ENCODE measurements at regions not wholly inside any gene's neighbourhood (a gene's known extent, or its start where the extent isn't known, plus 50 kb on each side); places are given as distances from the start of the nearest gene placed in this dataset.

- Histone ChIP-seq H3K9me3 (ENCODE audit: control insufficient read depth, insufficient read depth, low read depth, low read length) (no peaks in the 10 kb centered on the region), H3K4me1 (ENCODE audit: control insufficient read depth, insufficient read depth, low read length) (peaks cover 2% of the 10 kb centered on the region), H3K4me3 (ENCODE audit: low read depth, low read length) (no peak overlapping the region), H3K36me3 (ENCODE audit: control insufficient read depth in 2 of 2, insufficient read depth in 1 of 2, low read length in 2 of 2) (no peaks in the 10 kb centered on the region), H3K27ac (ENCODE audit: extremely low read depth, low read depth, low read length) (no peak overlapping the region)
- TF ChIP-seq SP3 (tag by site-specific recombination; IDR thresholded peaks at IDR 0.05) (no peak), ZNF777 (tag by site-specific recombination; IDR thresholded peaks at IDR 0.05; ENCODE audit: borderline replicate concordance) (no peak), ZNF138 (tag by site-specific recombination; IDR thresholded peaks at IDR 0.05; ENCODE audit: borderline replicate concordance) (no peak), ZSCAN23 (tag by site-specific recombination; IDR thresholded peaks at IDR 0.05) (no peak), BCL11A (tag by site-specific recombination; IDR thresholded peaks at IDR 0.05; ENCODE audit: low read depth) (no peak), ZNF571 (tag by site-specific recombination; IDR thresholded peaks at IDR 0.05) (no peak), ZNF580 (tag by site-specific recombination; IDR thresholded peaks at IDR 0.05) (no peak), ZBTB49 (tag by site-specific recombination; IDR thresholded peaks at IDR 0.05; ENCODE audit: low read depth) (no peak), ZNF274 (IDR thresholded peaks at IDR 0.05; ENCODE audit: low read length) (no peak), ZNF274 (tag by site-specific recombination; IDR thresholded peaks at IDR 0.05; ENCODE audit: borderline replicate concordance) (no peak), ZNF561 (tag by site-specific recombination; IDR thresholded peaks at IDR 0.05; ENCODE audit: borderline replicate concordance) (no peak), ZNF223 (tag by site-specific recombination; IDR thresholded peaks at IDR 0.05) (no peak), ZNF555 (tag by site-specific recombination; conservative IDR thresholded peaks at IDR 0.05) (no peak), SCRT2 (tag by site-specific recombination; IDR thresholded peaks at IDR 0.05) (no peak), ZNF423 (tag by site-specific recombination; IDR thresholded peaks at IDR 0.05) (no peak), ZNF292 (tag by site-specific recombination; IDR thresholded peaks at IDR 0.05; ENCODE audit: borderline replicate concordance, low read depth) (no peak), ZNF560 (tag by site-specific recombination; IDR thresholded peaks at IDR 0.05; ENCODE audit: borderline replicate concordance) (no peak), TSHZ1 (tag by site-specific recombination; IDR thresholded peaks at IDR 0.05; ENCODE audit: borderline replicate concordance) (no peak), GLI4 (tag by site-specific recombination; IDR thresholded peaks at IDR 0.05) (no peak), REPIN1 (tag by site-specific recombination; IDR thresholded peaks at IDR 0.05; ENCODE audit: low read depth) (no peak), AEBP2 (tag by site-specific recombination; IDR thresholded peaks at IDR 0.05; ENCODE audit: borderline replicate concordance) (no peak)
- CTCF ChIA-PET, result interaction anchor here (0.7 to 1.7 kb wide), 3 partner anchors 17 to 310 kb away, joined by 3 to 10 read pairs (median 4); no protein-coding TSS in a partner anchor
- POLR2A ChIA-PET, result no interaction called here
Observed at GRCh38 chrX:13256603-13257002, 63.2 kb downstream of the ATXN3L start.
